Activated T-cell treated with anti-CD3 and anti-CD28 coated beads, Interleukin-2, amount 50 U/mL, for 4 hours (primary cell): ENCODE measurements at regions not wholly inside any gene's neighbourhood (a gene's known extent, or its start where the extent isn't known, plus 50 kb on each side); places are given as distances from the start of the nearest gene placed in this dataset.

Source experiments
- ATAC-seq, 2 donors: fragments of 200-7000 bp; cut with Tn5 transposase; one replicate each; pipeline ENCODE4 v1.10.0; 2021
- DNase-seq: peaks from one replicate; pipeline ENCODE4 v3.0.0-alpha.2; 2020
- H3K27me3 Mint-ChIP-seq: one replicate; pipeline ENCODE4 v1.8.0; 2021; ENCODE audit warnings: low read depth, mixed read lengths
- H3K36me3 Mint-ChIP-seq: one replicate; pipeline ENCODE4 v1.8.0; 2022; ENCODE audit warnings: mixed read lengths; ENCODE audit not compliant: insufficient read depth
- H3K4me1 Mint-ChIP-seq: one replicate; pipeline ENCODE4 v1.8.0; 2021; ENCODE audit warnings: low read depth, mixed read lengths
- H3K4me3 Mint-ChIP-seq: one replicate; pipeline ENCODE4 v1.8.0; 2021; ENCODE audit warnings: mild to moderate bottlenecking, moderate library complexity, mixed read lengths
- H3K9me3 Mint-ChIP-seq: one replicate; pipeline ENCODE4 v1.8.0; 2021; ENCODE audit warnings: mixed read lengths

DNA sequence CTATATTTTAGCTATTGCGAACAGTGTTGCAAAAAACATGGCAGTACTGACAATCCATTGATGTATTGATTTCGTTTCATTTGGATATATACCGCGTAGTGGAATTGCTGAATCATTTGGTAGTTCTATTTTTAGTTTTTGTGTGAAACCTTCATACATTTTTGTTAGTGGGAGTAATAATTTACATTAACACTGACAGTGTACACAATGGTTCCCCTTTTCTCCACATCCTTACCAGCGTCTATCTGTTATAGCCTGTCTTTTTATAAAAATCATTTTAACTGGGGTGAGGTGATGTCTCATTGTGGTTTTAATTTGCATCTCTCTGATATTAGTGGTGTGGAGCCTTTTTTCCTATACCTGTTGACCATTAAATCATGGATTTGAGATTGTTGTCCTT, 392.4 kb upstream of the ALCAM start:
- H3K4me3 Mint-ChIP-seq = no peak overlapping the region
- peaks cover 5% of the 10 kb centered on the region for H3K9me3 Mint-ChIP-seq
- no peaks in the 10 kb centered on the region for H3K27me3 Mint-ChIP-seq
- no peaks in the 10 kb centered on the region for H3K4me1 Mint-ChIP-seq
- no peak for ATAC-seq
- H3K36me3 Mint-ChIP-seq = no peaks in the 10 kb centered on the region
- no peak for DNase-seq

DNA sequence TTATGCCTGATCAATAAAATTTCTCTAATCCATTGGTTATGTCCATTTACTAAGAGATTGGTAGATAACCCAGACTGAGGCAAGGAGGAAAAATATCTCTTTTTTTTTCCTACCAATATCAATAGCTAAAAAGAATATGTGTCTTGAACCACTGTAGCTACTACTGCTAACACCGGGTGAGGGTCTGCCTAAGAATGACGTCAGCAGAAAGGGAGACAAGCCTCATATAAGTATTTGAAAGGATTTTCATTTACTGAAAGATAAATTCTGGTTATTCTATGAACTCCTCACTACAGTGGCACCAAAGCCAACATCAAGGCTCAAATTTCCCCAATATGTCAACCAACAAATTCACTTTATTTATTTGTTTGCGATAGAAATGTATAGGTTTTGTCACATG, 389.0 kb upstream of the ALCAM start:
- Mint-ChIP-seq H3K4me1 (no peaks in the 10 kb centered on the region), H3K27me3 (peaks cover 3% of the 10 kb centered on the region), H3K9me3 (peaks cover 5% of the 10 kb centered on the region), H3K4me3 (no peak overlapping the region), H3K36me3 (no peaks in the 10 kb centered on the region)
- ATAC-seq = no peak
- no peak for DNase-seq

DNA sequence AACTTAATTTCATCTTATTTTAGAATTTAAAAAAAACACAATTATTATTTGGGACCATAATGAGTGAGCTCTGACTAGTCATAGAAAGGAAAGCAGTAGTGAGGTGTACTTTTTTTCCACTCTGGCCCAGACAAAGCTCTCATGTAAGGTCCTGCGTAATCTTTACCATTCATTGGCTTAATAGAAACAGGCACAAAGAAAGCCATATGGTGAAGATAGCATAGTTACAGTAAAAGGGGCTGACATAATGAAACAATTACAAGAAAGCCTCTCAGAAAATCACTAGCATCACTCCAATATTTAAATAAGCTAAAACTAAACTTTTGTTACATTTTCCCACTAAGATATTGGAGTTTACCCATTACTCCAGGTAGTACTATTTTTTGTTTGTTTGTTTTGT, 384.6 kb upstream of the ALCAM start:
- Mint-ChIP-seq H3K4me1 (no peaks in the 10 kb centered on the region), H3K27me3 (peaks cover 3% of the 10 kb centered on the region), H3K4me3 (no peak overlapping the region), H3K9me3 (no peaks in the 10 kb centered on the region), H3K36me3 (no peaks in the 10 kb centered on the region)
- no peak for DNase-seq
- ATAC-seq = no peak

DNA sequence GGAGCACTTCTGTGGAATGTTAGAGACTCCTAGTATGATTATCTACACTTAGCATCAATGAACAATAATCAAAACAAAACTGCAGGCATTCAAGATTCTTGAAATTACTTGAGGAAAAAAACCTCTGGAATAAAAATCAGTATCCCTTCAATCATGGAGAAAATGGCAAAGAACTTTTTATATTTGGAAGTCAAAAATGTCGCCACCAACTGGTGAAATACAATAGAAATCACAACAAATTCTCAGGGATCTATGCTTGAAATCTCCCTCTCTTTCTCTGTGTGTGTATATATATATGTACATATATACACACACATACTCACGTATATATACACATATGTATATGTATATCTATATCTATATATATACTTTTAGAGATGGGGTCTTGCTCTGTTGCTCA, 378.9 kb upstream of the ALCAM start:
- H3K27me3 Mint-ChIP-seq = no peaks in the 10 kb centered on the region
- H3K36me3 Mint-ChIP-seq = no peaks in the 10 kb centered on the region
- DNase-seq (no peak), ATAC-seq (no peak)
- H3K9me3 Mint-ChIP-seq = no peaks in the 10 kb centered on the region
- H3K4me1 Mint-ChIP-seq = no peaks in the 10 kb centered on the region
- H3K4me3 Mint-ChIP-seq = no peak overlapping the region

GRCh38 chr3:104988496-104988895, 378.2 kb upstream of the ALCAM start:
- ATAC-seq (no peak), DNase-seq (no peak)
- H3K4me1 Mint-ChIP-seq = no peaks in the 10 kb centered on the region
- H3K4me3 Mint-ChIP-seq = no peak overlapping the region
- no peaks in the 10 kb centered on the region for H3K36me3 Mint-ChIP-seq
- no peaks in the 10 kb centered on the region for H3K9me3 Mint-ChIP-seq
- H3K27me3 Mint-ChIP-seq = no peaks in the 10 kb centered on the region

GRCh38 chr3:104989878-104990277, 376.8 kb upstream of the ALCAM start:
- H3K36me3 Mint-ChIP-seq = no peaks in the 10 kb centered on the region
- no peak for DNase-seq
- no peaks in the 10 kb centered on the region for H3K9me3 Mint-ChIP-seq
- H3K4me1 Mint-ChIP-seq = no peaks in the 10 kb centered on the region
- H3K4me3 Mint-ChIP-seq = no peak overlapping the region
- no peaks in the 10 kb centered on the region for H3K27me3 Mint-ChIP-seq
- no peak for ATAC-seq

GRCh38 chr3:104990758-104991157, 376.0 kb upstream of the ALCAM start:
- ATAC-seq (no peak), DNase-seq (no peak)
- H3K4me1 Mint-ChIP-seq = no peaks in the 10 kb centered on the region
- no peak overlapping the region for H3K4me3 Mint-ChIP-seq
- H3K27me3 Mint-ChIP-seq = no peaks in the 10 kb centered on the region
- no peaks in the 10 kb centered on the region for H3K36me3 Mint-ChIP-seq
- H3K9me3 Mint-ChIP-seq = no peaks in the 10 kb centered on the region

DNA sequence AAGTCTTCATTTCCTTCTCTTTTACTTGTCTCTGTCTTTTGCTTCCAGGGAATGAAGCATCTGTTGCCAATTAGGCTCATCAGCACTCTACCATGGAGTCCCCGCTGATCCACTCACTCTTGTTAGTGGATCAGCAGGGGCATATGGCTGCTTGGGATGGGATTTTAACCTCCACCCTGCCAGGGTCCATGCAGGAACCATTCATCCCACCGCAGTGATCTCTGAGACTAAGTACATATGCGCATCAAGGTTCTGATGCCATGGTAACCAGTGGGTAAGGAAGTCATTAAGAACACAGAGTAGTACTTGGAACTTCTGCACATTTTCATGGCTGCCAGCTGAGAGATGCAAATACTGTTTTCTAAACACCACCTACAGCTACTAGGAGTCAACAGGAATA, 374.0 kb upstream of the ALCAM start:
- Mint-ChIP-seq H3K4me3 (no peak overlapping the region), H3K4me1 (no peaks in the 10 kb centered on the region), H3K9me3 (no peaks in the 10 kb centered on the region), H3K36me3 (no peaks in the 10 kb centered on the region), H3K27me3 (no peaks in the 10 kb centered on the region)
- ATAC-seq (no peak), DNase-seq (no peak)

GRCh38 chr3:105006164-105006563, 360.5 kb upstream of the ALCAM start:
- no peaks in the 10 kb centered on the region for H3K9me3 Mint-ChIP-seq
- ATAC-seq (no peak), DNase-seq (no peak)
- no peak overlapping the region for H3K4me3 Mint-ChIP-seq
- H3K36me3 Mint-ChIP-seq = no peaks in the 10 kb centered on the region
- H3K27me3 Mint-ChIP-seq = no peaks in the 10 kb centered on the region
- no peaks in the 10 kb centered on the region for H3K4me1 Mint-ChIP-seq

DNA sequence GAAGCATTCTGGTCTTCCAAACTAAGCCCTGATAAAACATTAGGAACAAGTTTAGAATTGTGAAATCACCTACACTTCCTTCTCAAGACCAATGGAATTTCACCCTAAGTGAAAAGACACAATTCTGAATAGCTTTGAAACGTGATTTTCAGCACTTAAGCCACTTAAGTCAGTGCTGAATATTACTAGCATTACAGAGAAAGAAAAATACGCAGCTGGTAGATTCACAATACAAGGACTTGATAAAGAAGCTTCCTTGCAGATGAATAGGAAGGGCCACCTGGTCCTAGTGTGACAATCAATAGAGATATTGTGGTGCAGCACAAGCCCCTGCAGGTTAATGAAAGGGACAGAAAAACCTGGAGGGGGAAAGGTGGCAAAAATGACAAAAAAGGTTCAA, 353.1 kb upstream of the ALCAM start:
- Mint-ChIP-seq H3K4me1 (no peaks in the 10 kb centered on the region), H3K36me3 (no peaks in the 10 kb centered on the region), H3K9me3 (no peaks in the 10 kb centered on the region), H3K4me3 (no peak overlapping the region), H3K27me3 (no peaks in the 10 kb centered on the region)
- no peak for ATAC-seq
- DNase-seq = no peak

DNA sequence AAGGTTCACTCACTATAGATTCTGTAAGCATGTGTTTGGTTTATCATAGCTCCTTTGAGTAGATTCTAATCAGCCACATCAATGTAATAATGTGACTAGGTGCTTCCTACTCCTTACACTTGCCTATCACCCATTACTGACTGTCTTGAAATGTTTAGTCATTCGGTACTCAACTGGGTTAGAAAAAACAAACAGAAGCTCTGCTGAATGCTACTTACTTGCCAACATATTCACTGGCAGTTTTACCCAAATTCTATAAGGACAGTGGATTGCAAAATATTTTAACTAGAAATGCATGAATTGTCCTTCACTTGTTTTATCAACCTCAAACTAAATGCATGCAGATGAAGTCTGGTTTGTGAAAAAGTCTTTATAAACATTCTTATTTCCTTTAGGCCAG, 352.1 kb upstream of the ALCAM start:
- H3K36me3 Mint-ChIP-seq = no peaks in the 10 kb centered on the region
- ATAC-seq = no peak
- no peak for DNase-seq
- no peaks in the 10 kb centered on the region for H3K4me1 Mint-ChIP-seq
- H3K27me3 Mint-ChIP-seq = no peaks in the 10 kb centered on the region
- H3K4me3 Mint-ChIP-seq = no peak overlapping the region
- H3K9me3 Mint-ChIP-seq = no peaks in the 10 kb centered on the region

DNA sequence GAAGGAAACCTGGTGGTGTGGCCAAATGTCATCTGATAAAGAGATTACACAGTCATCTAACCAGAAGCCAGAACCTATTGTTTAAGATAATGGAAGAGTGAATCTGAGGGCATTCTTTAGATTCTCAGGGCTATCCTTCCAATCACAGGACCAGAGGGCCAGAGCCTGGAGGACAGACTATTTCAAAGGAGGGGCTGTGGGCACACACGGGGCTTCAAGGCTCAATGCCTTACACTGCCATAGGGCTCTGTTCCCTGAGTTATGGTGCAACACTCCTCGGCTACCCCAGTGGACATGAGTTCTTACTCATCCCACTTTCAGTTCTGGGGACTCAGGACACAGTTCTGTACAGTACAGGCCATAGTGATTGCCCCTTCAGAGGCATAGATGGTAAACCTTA, 343.9 kb upstream of the ALCAM start:
- DNase-seq (no peak), ATAC-seq (no peak)
- Mint-ChIP-seq H3K36me3 (no peaks in the 10 kb centered on the region), H3K4me1 (no peaks in the 10 kb centered on the region), H3K27me3 (no peaks in the 10 kb centered on the region), H3K9me3 (no peaks in the 10 kb centered on the region), H3K4me3 (no peak overlapping the region)

GRCh38 chr3:105030211-105030610, 336.5 kb upstream of the ALCAM start:
- Mint-ChIP-seq H3K9me3 (no peaks in the 10 kb centered on the region), H3K36me3 (no peaks in the 10 kb centered on the region), H3K27me3 (peaks cover 4% of the 10 kb centered on the region), H3K4me3 (no peak overlapping the region), H3K4me1 (no peaks in the 10 kb centered on the region)
- ATAC-seq (no peak), DNase-seq (no peak)

- H3K4me3 Mint-ChIP-seq = no peak overlapping the region
- no peak for ATAC-seq
Measured at GRCh38 chr3:105032541-105032940, 334.2 kb upstream of the ALCAM start.

GRCh38 chr3:105033081-105033480, 333.6 kb upstream of the ALCAM start:
- Mint-ChIP-seq H3K4me3 (no peak overlapping the region), H3K9me3 (no peaks in the 10 kb centered on the region), H3K27me3 (peaks cover 4% of the 10 kb centered on the region), H3K4me1 (no peaks in the 10 kb centered on the region), H3K36me3 (no peaks in the 10 kb centered on the region)
- DNase-seq (no peak), ATAC-seq (no peak)

More at GRCh38 chr3:105032541-105032940, 334.2 kb upstream of the ALCAM start:
- no peak for DNase-seq
- no peaks in the 10 kb centered on the region for H3K36me3 Mint-ChIP-seq
- H3K4me1 Mint-ChIP-seq = no peaks in the 10 kb centered on the region
- peaks cover 4% of the 10 kb centered on the region for H3K27me3 Mint-ChIP-seq
- H3K9me3 Mint-ChIP-seq = no peaks in the 10 kb centered on the region

DNA sequence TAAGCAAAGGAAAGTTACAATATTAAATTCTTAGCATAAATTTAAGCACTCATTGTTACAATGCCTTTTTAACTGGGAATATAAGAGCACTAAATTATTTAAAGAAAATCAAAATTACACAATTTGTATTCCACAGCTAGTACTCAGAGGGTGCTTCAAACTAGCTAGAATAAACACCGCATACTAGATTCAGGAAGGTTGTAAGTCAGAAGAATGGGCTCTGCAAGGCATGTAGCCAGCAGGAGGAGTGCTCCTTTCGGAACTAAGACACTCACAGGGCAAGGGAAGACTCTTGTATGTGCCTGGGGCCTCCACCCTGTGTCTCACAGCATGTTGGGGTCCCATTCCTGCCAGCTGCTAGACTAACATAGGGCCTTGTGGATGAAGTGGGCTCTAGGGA, 327.7 kb upstream of the ALCAM start:
- ATAC-seq = no peak
- DNase-seq = no peak
- Mint-ChIP-seq H3K9me3 (no peaks in the 10 kb centered on the region), H3K27me3 (no peaks in the 10 kb centered on the region), H3K4me3 (no peak overlapping the region), H3K36me3 (no peaks in the 10 kb centered on the region), H3K4me1 (no peaks in the 10 kb centered on the region)
